Stimulated activated CD4-positive, alpha-beta T cell treated with anti-CD3 and anti-CD28 coated beads, Interleukin-12 subunit alpha, Interleukin-12 subunit beta, amount 100 ng/mL, for 24 hours (primary cell): ENCODE measurements at regions not wholly inside any gene's neighbourhood (a gene's known extent, or its start where the extent isn't known, plus 50 kb on each side); places are given as distances from the start of the nearest gene placed in this dataset.

Experiments used
- DNase-seq, 2 experiments: peaks; one replicate each; pipeline ENCODE4 v3.0.0-alpha.2; 2020; ENCODE audit warnings: low read depth in 2 of 2

DNA sequence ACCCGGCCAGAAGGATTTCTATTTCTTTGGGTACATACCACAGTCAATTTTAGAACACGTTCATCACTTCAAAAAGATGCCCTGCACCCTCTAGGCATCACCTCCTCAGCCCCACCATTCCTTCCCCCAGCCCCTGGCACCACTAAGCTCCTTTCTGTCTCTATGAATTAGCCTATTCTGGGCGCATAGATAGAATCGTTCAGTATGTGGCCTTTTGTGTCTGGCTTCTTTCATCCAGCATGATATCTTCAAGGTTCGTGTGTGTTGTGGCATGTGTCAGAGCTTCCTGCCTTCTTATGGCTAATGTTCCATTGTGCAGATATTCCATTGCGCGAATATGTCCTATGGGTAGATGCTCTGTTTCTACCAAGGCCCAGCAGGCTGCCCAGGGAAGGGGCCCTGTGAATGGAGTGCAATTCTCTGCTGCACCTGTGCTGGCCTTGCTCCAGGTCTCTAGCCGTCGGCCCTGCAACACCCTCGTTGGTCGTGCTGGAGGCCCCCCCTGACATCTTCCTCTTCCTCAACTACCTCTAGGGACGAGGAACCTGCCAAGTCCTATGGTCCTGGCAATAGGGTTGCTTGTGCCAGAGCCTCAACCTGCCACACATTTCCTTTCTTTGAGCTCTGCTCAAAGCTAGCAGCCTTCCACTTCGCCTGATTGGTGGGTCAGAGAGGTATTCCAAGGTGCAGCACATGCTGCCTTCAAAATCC is 113.5 kb downstream of the RIPK4 start:
- no peak for DNase-seq

DNA sequence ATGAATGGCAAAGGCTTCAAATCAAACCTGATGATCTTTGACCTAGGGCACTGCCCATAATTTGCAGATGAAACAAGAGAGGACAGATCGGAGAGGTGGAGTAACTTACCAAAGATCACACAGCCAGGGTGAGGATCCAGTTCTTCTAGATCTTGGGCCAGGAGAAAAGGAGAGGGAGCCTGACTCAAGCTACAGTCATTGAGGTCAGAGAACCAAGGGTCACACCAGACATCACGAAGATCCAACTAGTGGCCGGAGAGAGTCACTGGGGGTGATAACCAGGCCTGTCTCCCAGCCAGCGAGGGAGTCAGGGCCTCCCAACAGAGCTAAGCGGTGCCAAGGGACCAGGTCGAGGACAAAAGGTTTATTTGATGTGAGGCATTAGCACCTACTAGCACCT is 115.0 kb downstream of the RIPK4 start:
- DNase-seq = no peak

DNA sequence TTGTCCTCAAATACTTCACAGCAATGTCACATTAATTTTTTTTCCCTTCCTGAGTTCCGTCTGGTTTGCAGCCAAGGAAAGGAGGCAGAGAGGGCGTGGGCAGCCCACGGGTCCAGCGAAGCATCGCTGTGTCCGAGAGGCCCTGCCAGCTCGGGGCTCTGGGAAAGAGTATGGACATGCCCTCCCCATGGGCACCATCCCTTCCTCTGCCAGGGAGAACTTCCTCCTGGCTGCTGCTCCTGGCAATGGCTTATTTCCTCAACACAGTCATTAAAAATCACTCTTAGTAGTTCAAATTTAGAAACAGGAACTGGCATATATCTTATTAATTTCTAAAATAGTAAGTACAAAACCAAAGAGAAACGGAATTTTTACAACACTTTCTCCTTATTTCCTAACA is 115.4 kb downstream of the RIPK4 start:
- no peak for DNase-seq

DNA sequence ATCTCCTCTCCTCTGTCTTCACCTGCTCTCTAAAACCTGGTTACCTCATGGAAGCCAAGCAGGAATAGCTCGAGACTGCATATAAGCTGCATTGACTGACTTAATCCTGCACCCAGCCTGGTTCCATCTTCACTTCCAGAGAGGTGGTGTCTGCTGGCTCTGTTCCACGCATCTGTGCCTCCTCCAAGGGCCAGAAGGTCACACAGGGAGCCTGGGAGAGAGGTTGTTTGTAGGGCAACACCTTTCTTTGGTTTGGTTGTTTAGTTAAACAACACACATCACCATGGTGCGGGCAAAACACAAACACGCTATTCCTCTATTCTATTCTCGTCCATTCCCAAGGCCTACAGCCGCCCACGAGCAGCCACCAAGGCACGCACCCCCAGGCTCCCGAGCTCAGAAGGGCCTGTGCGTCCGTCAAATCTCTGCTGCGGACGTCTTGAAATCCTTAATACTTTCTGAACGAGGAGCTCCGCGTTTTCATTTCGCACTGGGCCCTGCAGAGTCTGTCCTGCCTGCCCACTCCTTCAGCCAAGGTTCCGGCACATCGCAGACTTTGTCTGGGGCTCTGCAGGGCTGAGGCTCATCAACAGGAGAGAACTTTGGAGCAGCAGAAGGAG is 116.2 kb downstream of the RIPK4 start:
- DNase-seq = no peak

DNA sequence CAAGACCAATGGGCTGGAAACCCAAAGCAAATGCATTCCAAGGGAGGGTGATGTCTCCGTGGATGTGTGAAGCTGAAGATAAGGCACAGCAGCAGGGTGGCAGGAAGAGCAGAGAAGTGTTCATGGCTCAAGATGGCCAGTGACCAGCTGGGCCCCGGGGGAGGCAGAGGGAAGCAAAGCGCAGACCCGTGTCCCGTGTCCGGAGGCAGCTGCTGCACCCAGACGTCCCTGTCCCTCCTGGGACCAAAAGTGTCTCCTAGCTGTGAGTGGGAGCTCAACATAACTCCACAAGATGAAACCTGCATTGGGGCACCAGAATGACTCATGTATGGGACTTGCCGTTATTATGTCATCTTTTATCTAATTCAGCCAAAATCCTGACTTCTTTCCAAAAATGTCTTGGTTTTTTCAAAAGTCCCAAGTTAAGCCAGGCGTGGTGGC is 118.2 kb downstream of the RIPK4 start:
- no peak for DNase-seq

DNA sequence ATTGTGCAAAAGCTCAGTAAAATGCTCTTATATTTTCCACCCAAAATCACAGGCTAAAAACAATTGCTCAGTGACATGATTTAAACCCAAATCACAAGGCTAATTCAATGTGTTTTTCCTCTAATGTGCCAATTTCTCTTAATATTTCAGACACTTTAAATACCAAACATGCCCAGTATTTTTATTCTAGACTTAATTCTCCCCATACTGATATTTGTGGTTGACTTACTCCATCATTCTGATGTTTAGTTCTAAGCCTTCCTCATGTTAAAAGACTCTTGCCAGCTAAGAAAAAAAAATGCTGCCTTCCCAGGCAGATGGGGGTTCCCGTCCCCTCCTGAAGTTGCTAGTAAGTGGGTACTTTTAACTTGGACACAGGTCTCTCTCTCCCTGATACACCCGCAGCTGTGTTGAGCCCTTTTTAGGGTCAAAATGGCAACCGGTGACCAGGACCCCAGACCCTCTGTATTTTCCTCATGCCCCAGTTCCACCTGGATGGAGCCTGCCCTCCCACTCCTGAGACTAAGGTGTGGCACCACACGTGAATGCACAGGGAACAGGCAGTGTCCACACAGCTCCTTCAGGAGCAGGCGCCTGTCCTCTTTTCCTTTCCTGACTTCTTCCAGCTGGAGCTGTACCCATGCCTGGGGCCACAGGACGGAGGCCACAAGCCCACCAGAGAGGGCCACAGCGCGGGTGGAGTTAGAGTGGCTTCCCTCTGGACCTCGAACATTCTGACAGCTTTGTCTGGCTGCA is 118.9 kb downstream of the RIPK4 start:
- no peak for DNase-seq

DNA sequence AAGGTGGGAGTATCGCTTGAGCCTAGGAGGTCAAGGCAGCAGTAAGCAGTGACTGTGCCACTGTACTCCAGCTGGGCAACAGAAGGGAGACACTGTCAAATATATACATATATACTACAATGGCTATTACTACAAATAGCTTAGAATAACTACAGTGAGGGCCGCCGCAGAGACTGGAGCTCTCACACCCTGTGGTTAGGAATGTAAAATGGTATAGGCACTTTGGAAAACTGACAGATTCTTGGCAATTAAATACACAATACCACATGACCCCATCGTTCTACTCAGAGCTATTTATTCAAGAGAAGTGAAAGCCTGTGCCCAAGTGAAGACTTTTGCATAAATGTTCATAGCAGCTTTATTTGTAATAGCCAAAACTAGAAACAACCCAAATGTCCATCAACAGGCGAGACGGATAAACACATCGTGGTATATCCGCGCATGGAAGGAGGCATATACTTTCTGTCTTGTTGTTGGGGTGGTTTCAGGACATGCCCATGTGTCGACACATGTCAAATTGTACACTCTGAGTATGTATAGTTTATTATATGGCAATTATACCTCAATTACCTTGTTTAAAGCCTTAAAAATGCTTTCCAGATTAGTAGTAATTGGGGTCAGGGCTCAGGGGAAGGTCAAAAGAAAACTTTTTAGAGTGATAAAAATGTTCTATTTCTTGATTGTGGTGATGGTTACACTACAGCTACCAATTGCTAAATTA is 123.4 kb downstream of the RIPK4 start:
- DNase-seq = no peak

DNA sequence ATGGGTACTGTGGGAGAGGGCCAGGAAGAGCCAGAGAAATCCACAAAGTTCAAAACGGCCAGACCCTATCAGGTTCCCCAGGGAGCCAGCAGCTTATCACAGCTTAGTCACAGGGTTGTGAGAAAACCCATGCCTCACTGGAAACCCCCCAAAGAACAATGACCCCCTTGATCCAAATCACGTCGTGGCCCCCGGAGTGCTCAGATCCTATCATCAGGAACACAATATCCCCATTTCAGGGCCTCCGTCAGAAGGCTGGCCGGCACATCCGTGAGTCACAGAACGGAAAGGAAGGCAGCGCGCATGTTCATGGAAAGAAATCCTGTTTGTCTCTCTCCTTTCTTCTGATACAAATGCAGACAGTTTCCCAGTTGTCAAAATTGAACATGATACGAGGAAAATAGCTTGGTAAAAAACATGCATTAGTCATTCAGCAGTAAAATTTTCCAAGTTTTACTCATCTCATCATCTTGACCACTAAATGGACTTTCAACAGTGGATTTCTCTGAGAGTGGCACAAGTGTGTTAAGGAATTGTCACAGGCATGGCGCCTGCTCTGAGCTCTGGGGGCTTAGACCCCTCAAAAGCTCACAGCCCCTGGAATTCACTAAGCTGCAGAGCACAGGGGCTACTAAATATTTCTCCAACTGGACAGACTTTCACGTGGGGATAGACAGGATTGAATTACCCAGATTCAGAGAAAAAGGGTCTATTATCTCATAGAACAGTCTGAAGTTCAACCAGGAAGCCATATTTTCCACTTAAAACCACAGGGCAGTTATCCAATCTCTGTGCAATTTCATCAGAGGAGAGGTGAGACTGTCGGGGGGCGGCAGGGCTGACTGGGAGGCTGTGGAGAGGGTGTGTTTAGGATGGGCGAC is 124.8 kb downstream of the RIPK4 start:
- no peak for DNase-seq

DNA sequence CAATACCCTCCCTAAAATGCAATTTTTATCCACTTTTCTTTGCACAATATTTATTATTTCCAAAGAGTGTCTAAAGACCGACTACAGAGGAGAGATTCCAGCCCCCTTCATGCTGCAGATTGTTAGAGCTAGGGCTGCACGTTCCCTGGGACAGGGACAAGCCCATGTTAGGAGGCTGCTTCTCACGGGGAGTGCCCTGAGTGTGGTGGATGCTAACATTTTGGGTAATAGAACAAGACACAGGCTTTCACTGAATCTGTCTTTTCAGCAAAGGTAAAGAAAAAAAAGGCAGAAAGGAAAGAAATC is 125.4 kb downstream of the RIPK4 start:
- no peak for DNase-seq

DNA sequence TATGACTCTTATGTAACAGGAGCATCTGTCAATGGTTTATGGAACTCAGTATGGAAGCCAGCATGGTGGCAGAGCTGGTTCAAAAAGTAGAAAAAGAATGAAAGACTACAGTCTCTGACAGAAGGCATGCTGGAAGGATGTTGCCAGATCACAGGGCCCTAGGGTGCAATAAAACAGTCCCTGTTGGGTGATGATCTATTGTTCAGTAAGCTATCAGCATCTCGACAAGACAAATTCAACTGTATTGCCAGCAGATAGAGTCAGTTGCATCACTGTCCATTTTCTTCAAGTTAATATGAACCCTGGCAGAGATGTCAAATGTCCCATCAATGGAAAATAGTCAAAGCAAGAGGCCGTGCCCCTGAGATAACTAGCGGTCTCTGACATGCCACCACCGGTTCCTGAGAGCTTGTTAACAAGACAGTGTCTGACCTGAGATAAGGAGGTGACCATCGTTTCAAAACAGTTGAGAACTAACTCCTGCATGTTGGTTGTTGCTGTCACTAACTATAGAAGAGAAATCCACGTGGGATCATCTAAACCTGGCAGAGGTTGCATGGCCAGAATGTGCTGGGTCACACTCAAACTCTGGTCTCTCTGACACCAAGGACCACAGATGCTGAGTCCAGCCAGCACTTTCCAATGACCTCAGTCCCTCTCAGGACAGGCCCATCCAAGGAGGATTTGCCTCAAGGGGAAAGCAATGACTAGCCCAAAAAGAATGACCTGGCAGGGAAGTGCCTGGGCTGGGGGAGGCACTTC is 125.9 kb downstream of the RIPK4 start:
- no peak for DNase-seq

DNA sequence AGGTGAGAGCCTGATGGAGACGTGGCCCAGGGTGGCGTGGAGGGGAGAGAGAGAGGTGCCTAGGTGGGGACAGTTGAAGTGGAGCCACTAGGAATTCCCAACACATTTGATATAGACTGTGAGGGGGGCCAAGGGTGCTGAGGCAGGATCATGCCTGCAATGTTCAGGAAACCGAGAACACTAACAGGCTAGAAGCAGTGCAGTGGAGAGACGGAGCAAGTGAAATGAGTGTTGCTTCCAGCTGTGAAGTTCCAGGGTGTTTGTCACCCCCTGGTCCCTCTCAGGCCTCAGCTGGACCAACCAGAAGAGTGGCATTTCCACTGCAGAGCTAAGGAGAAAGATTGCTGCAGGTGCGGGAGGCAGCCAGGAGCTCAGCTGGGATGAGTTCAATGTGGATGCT is 127.1 kb downstream of the RIPK4 start:
- DNase-seq = no peak

DNA sequence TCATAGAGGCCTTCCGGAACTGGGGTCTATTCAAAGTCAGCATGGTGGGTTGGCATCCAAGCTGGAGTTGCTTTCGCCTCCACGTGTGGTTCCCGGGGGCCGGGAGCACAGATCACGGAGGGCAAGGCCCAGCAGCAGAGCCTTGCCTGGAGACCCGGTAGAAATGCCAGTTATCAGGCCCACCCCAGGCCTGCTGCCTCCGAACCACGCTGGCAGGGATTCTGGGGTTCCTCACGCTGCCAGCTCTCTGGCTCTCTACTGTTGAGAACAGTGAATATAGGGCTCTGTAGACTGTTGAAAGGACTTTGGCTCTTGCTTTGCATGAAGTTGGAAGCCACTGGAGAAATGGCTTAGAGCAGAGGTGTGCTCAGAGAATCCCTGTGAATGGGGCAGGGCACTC is 127.5 kb downstream of the RIPK4 start:
- DNase-seq = no peak

DNA sequence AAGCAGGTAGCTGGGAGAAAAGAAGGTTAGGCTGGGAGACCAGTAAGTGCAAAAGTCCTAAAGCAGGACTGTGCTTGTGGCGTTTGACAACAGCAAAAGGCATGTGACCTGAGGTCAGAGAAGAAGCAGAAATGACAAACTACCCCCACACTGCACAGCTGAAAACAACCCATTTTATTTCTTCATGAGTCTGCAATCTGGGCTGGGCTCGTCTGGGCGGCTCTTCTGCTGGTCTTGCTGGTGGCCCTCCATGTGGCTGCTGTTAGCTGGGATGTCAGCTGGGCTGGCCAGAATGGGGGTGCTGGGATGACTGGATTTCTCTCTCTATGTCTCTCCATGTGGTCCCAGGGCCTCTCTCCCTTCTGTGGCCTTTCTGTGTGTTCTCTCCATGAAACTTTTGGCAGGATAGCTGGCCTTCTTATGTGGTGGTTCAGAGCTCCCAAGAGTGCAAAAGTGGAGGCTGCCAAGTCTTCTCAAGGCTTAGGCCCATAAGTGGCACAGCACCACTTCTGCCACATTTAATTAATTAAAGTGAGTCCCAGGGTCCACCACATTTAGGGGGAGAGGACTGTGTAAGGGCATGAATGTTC is 128.6 kb downstream of the RIPK4 start:
- DNase-seq = no peak

DNA sequence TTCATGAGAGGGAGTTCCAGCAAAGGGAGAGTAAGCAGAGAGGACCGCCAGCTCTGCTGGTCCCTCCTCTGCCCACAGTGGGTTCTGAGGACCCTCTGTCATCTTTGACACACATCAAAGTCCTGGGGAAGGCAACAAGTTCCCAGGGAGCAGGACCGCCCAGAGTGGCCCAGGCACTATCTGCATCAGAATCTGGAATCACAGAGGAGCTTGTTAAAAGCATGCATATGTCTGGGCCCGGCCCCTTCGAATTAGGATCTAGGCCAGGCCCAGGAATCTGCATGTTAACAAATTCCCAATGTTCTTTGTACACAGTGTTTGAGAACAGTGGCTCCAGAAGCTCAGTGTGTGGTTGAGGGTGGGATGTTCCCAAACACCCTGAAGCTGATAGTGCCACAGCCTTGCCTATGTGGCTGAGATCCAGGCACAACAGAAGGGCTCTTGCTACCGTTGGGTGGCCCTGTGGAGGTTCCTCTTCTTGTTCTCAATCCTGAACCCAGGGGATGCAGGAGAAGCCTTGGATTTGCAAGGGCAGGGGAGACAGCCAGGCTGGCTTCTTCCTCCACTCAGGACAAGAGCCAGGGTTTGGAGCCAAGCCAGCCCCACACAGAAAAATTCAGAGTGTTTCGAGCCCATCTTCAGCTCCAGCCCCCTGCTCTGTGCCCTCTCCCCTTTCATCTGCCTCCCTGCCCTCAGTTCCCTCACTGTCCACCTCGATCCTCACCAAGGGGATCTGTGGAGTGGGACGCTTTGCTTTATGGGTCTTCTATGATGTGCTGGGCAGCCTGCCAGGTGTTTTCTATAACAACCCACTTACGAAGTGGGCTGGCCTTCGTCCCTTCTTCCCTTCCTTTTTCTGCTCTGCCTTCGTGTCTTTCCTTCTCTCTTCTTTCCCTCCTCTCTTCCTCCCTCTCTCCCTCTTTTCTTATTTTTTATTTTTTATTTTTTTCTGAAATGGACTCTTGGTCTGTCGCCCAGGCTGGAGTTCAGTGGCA is 129.0 kb upstream of the TMPRSS2 start:
- no peak for DNase-seq

DNA sequence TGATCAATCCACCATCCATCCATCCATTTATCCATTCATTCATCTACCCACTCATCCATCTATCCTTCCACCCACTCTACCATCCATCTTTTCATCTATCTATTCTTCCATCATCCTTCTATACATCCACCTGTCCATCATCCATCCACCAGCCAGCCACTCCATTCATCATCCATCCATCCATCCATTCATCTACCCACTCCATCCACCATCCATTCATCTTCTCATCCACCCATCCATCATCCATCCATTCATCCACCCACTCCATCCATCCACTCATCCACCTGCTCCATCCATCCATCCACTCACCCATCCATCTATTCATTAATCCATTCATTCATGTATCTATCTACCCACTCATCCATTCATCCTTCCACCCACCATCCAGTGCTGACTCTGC is 127.9 kb upstream of the TMPRSS2 start:
- DNase-seq = no peak

DNA sequence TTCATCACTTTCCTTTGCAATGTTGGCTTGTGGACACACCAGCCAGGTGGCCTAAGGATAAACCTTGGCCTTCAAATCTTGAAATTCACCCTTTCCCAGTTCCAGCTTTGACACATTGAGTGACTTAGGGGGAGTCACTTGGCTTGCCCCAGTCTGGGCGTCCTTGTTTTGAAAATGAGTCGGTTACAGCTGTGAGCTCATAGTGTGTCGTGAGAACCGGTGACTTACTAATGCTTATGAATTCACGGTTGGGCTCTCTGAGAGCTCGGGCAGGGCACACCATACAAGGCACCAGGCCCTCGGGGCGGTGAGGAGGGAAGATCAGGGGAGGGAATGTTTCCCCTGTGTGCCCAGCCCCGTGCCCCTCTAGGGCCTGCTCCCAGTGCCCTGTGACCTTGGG is 126.9 kb upstream of the TMPRSS2 start:
- DNase-seq = no peak

DNA sequence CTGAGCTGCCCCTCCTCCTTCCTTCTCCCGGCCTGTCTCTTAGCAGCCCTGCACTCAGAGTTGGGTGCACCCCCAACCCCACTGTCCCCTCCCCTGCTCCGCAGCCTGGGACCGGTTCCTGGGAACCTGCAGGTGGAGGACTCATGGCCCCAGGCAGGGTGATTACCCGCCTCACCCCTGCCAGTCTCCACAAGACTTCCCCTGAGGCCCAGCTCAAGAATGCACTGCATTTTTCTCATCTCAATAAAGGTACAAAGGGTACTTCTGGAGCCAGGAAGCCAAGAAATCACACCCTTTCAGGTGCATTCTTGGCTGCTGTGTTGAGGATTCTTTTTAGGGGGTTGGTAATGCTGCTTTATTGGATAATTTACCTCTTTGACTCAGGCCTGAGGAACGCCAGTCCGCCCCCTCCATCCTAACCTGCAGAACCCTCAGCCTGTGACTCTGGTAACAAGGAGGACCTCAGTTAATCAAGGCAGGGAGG is 126.3 kb upstream of the TMPRSS2 start:
- DNase-seq = no peak

DNA sequence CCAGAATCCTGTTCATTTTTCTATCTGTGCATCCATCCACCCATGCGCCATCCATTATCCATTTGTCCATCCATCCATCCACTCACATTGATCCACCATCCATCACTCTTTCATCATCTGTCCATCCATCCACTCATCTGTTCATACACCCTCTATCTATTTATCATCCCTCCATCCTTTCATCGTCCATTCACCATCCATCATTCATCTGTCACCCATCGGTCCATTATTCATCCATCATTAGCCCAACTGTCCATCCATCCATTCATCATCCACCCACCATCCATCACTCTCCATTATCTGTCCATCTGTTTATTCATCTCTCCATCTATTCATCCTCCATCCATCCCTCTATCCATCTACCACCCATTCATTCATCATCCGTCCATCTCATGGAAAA is 125.7 kb upstream of the TMPRSS2 start:
- no peak for DNase-seq
